ENCODE measurements at regions not wholly inside any gene's neighbourhood (a gene's known extent, or its start where the extent isn't known, plus 50 kb on each side); places are given as distances from the start of the nearest gene placed in this dataset.

DNA sequence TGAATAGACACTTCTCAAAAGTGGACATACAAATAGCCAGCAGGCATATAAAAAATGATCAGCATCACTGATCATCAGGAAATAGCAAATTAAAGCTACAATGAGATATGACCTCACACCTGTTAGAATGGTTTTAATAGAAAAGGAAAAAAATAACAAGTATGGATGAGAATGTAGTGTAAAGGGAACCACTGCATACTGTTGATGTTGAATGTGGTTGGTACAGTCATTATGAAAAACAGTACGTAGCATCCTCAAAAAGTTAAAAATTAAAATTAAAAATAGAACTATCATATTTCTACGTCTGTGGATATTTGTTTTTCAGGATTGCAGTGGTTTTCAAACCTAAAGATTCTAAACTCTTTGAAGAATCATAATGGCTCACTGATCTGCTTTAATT is 215.1 kb upstream of the NREP start:
- WGBS, 2 experiments (ENCODE audit: insufficient coverage in 1 of 2, insufficient read length in 1 of 2): 96% methylated on average over 1 of the region's 2 CpGs; no CpG with 5 or more reads in 1 of the 2 experiments
- Mint-ChIP-seq H3K27me3 (ENCODE audit: insufficient read depth) (no peaks in the 10 kb centered on the region), H3K9me3 (no peaks in the 10 kb centered on the region), H3K4me3 (no peak overlapping the region), H3K27ac (no peak overlapping the region), H3K4me1 (no peaks in the 10 kb centered on the region), H3K36me3 (ENCODE audit: low read depth) (no peaks in the 10 kb centered on the region)
- TF ChIP-seq, protein P1, sequence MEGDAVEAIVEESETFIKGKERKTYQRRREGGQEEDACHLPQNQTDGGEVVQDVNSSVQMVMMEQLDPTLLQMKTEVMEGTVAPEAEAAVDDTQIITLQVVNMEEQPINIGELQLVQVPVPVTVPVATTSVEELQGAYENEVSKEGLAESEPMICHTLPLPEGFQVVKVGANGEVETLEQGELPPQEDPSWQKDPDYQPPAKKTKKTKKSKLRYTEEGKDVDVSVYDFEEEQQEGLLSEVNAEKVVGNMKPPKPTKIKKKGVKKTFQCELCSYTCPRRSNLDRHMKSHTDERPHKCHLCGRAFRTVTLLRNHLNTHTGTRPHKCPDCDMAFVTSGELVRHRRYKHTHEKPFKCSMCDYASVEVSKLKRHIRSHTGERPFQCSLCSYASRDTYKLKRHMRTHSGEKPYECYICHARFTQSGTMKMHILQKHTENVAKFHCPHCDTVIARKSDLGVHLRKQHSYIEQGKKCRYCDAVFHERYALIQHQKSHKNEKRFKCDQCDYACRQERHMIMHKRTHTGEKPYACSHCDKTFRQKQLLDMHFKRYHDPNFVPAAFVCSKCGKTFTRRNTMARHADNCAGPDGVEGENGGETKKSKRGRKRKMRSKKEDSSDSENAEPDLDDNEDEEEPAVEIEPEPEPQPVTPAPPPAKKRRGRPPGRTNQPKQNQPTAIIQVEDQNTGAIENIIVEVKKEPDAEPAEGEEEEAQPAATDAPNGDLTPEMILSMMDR (conservative IDR thresholded peaks at IDR 0.05): no peak
- DNase-seq: no peak
- no peak overlapping the region for H3K4me3 ChIP-seq (ENCODE audit: low read length)
- H3K27me3 ChIP-seq (ENCODE audit: control insufficient read depth, insufficient read depth, low read length, poor library complexity, severe bottlenecking): no peaks in the 10 kb centered on the region
- no peak overlapping the region for H3K9ac ChIP-seq (ENCODE audit: extremely low read depth, low read length, poor library complexity, severe bottlenecking)
- H3K9me3 ChIP-seq (ENCODE audit: control insufficient read depth, low read length): no peaks in the 10 kb centered on the region
- no peaks in the 10 kb centered on the region for H3K4me1 ChIP-seq (ENCODE audit: control insufficient read depth, insufficient read depth, low read length)
- no peak overlapping the region for H3K27ac ChIP-seq (ENCODE audit: low read depth, low read length)
- no peaks in the 10 kb centered on the region for H3K36me3 ChIP-seq (ENCODE audit: control insufficient read depth, insufficient read depth, low read length)

DNA sequence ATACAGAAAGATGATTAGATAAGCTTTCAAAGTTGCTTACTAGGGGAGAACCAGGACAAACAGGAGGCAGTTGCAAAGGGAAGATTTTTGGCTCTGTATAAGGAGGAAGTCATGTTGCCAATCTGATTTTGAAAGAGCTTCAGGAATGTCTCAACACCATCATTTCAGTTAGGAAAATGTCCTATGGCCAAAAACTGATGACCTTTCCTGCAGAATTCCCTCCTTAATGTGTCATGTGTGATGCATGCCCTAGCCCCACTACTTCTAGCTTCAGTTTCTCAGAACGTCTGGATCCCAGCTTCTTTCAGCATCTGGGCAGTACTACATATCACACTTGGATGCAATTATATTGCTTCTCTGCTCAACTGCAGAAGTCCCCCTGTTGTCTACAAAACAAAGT is 211.5 kb upstream of the NREP start:
- WGBS, 2 experiments (ENCODE audit: insufficient coverage in 1 of 2, insufficient read length in 1 of 2): 84 to 100% methylated on average over 1 of the region's 1 CpG
- TF ChIP-seq, protein P1 (conservative IDR thresholded peaks at IDR 0.05): no peak
- Mint-ChIP-seq H3K36me3 (ENCODE audit: low read depth) (no peaks in the 10 kb centered on the region), H3K4me1 (no peaks in the 10 kb centered on the region), H3K9me3 (no peaks in the 10 kb centered on the region), H3K27ac (no peak overlapping the region), H3K4me3 (no peak overlapping the region), H3K27me3 (ENCODE audit: insufficient read depth) (peaks cover 1% of the 10 kb centered on the region)
- DNase-seq: no peak
- Histone ChIP-seq H3K9me3 (ENCODE audit: control insufficient read depth, low read length) (no peaks in the 10 kb centered on the region), H3K36me3 (ENCODE audit: control insufficient read depth, insufficient read depth, low read length) (no peaks in the 10 kb centered on the region), H3K27me3 (ENCODE audit: control insufficient read depth, insufficient read depth, low read length, poor library complexity, severe bottlenecking) (no peaks in the 10 kb centered on the region), H3K4me1 (ENCODE audit: control insufficient read depth, insufficient read depth, low read length) (no peaks in the 10 kb centered on the region), H3K4me3 (ENCODE audit: low read length) (no peak overlapping the region), H3K9ac (ENCODE audit: extremely low read depth, low read length, poor library complexity, severe bottlenecking) (no peak overlapping the region), H3K27ac (ENCODE audit: low read depth, low read length) (no peak overlapping the region)

DNA sequence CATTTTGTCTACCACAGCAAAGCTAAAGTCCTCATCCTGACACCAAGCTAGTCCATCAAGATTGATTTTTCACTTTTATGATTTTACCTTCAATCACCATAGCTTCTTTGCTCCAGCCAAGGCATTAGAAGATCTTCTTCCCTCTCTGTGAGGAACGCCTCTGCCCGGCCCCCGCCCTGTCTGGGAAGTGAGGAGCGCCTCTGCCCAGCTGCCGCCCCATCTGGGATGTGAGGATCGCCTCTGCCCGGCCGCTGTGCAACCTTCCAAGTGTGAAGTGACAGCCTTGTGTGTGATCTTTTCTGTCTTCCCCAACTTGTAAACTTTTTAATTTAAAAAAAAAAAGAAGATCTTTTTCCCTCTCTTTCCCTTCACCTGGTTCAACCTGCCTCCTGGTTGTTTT is 210.5 kb upstream of the NREP start:
- no peaks in the 10 kb centered on the region for H3K9me3 ChIP-seq (ENCODE audit: control insufficient read depth, low read length)
- H3K27ac Mint-ChIP-seq: no peak overlapping the region
- no peaks in the 10 kb centered on the region for H3K4me1 ChIP-seq (ENCODE audit: control insufficient read depth, insufficient read depth, low read length)

More for the DNA sequence above, 210.5 kb upstream of the NREP start:
- no peaks in the 10 kb centered on the region for H3K4me1 Mint-ChIP-seq
- Histone ChIP-seq H3K36me3 (ENCODE audit: control insufficient read depth, insufficient read depth, low read length) (no peaks in the 10 kb centered on the region), H3K9ac (ENCODE audit: extremely low read depth, low read length, poor library complexity, severe bottlenecking) (no peak overlapping the region), H3K27me3 (ENCODE audit: control insufficient read depth, insufficient read depth, low read length, poor library complexity, severe bottlenecking) (no peaks in the 10 kb centered on the region), H3K27ac (ENCODE audit: low read depth, low read length) (no peak overlapping the region), H3K4me3 (ENCODE audit: low read length) (no peak overlapping the region)
- 93 to 96% methylated on average over 4 to 8 of the region's 8 CpGs for WGBS, 2 experiments (ENCODE audit: insufficient coverage in 1 of 2, insufficient read length in 1 of 2)
- H3K27me3 Mint-ChIP-seq (ENCODE audit: insufficient read depth): peaks cover 1% of the 10 kb centered on the region
- TF ChIP-seq, protein P1 (conservative IDR thresholded peaks at IDR 0.05): no peak
- H3K4me3 Mint-ChIP-seq: no peak overlapping the region
- no peaks in the 10 kb centered on the region for H3K9me3 Mint-ChIP-seq
- no peak for DNase-seq
- H3K36me3 Mint-ChIP-seq (ENCODE audit: low read depth): no peaks in the 10 kb centered on the region
